SK-N-SH (cell line): ENCODE measurements at regions not wholly inside any gene's neighbourhood (a gene's known extent, or its start where the extent isn't known, plus 50 kb on each side); places are given as distances from the start of the nearest gene placed in this dataset.

Source experiments
- FOXM1 ChIP-seq: IDR thresholded peaks from 2 replicates; pipeline ENCODE4 v1.4.0; 2012; ENCODE audit warnings: low read depth, mild to moderate bottlenecking
- POLR2AphosphoS5 ChIP-seq: IDR thresholded peaks from 2 replicates; pipeline ENCODE4 v1.6.1; 2012; ENCODE audit warnings: low read depth, low read length
- TEAD4 ChIP-seq: IDR thresholded peaks from 2 replicates; pipeline ENCODE4 v1.4.0; 2012; ENCODE audit warnings: mild to moderate bottlenecking, borderline replicate concordance; ENCODE audit not compliant: insufficient read depth
- TF ChIP-seq, protein P1 (sequence below): IDR thresholded peaks from 2 replicates; pipeline ENCODE4 v1.4.0; 2012; ENCODE audit warnings: low read depth
- TF ChIP-seq, protein P2 (sequence below): fragments of 200-600 bp; sonication (generic); IDR thresholded peaks from 2 replicates; pipeline ENCODE4 v1.6.1; 2017; ENCODE audit warnings: antibody characterized with exemption, mild to moderate bottlenecking, moderate library complexity

DNA sequence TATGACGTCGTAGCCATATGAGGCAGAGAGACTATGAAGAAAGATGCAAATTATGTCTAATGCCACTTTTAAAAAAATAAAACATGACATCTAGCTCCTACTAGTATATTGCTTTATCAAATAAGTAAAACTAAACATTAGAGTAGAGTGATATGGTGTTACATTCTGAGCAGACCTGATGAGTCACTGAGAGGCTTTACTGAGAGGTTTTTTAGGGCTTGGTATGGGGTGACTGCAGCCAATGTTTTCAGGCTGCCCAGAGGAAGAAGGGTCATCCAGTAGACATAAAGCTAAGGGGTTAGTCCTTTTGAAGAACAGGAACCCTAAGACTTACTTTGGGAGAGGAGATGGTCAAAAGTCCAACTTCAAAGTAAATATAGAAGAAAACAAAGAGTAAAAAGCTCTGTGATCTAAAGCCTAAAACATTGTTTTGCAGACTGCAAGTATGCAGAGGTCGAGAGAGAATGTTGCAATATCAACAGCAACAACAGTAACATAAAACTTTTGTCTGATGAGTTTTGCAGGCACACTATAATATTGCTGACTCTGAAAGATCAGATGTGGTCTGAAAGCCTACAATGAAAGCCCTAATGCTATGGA lies 774.7 kb downstream of the TMTC2 start:
- no peak for TF ChIP-seq TEAD4
- TF ChIP-seq FOXM1 = no peak
- TF ChIP-seq, protein P1, sequence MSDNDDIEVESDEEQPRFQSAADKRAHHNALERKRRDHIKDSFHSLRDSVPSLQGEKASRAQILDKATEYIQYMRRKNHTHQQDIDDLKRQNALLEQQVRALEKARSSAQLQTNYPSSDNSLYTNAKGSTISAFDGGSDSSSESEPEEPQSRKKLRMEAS = no peak
- TF ChIP-seq, protein P2, sequence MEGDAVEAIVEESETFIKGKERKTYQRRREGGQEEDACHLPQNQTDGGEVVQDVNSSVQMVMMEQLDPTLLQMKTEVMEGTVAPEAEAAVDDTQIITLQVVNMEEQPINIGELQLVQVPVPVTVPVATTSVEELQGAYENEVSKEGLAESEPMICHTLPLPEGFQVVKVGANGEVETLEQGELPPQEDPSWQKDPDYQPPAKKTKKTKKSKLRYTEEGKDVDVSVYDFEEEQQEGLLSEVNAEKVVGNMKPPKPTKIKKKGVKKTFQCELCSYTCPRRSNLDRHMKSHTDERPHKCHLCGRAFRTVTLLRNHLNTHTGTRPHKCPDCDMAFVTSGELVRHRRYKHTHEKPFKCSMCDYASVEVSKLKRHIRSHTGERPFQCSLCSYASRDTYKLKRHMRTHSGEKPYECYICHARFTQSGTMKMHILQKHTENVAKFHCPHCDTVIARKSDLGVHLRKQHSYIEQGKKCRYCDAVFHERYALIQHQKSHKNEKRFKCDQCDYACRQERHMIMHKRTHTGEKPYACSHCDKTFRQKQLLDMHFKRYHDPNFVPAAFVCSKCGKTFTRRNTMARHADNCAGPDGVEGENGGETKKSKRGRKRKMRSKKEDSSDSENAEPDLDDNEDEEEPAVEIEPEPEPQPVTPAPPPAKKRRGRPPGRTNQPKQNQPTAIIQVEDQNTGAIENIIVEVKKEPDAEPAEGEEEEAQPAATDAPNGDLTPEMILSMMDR = no peak
- TF ChIP-seq POLR2AphosphoS5 = no peak
